ENCODE measurements at regions not wholly inside any gene's neighbourhood (a gene's known extent, or its start where the extent isn't known, plus 50 kb on each side); places are given as distances from the start of the nearest gene placed in this dataset.

- Histone ChIP-seq H3K4me2 (peak overlapping the region; percentile 70; the same call in 1 of the 3 replicates), H3K4me1 (peaks cover 21% of the 10 kb centered on the region), H3K27ac (peak overlapping the region in 1 of 2 experiments; percentile 69; a peak in 3 of 6 replicates), H3K9me3 (no peaks in the 10 kb centered on the region), H3K4me3 (no peak overlapping the region)
- 32% methylated on average over 4 of the region's 4 CpGs for WGBS (ENCODE audit: missing lambda C conversion rate)
- FAIRE-seq (no peak), ATAC-seq (peak; percentile 32 to 66; a peak in 3 of 6 replicates), DNase-seq (ENCODE audit: low read depth in 1 of 2, low spot score in 1 of 2) (peak in 1 of 2 experiments; percentile 33)
- ChIA-PET CTCF (interaction anchor here (0.6 to 3.6 kb wide), 7 partner anchors 24 to 1003 kb away, joined by 3 to 28 read pairs (median 5); no protein-coding TSS in a partner anchor), POLR2A (interaction anchor here (1.2 to 1.3 kb wide), 2 partner anchors 22 to 77 kb away, joined by 3 to 6 read pairs; no protein-coding TSS in a partner anchor)
- TF ChIP-seq MAFK (IDR thresholded peaks at IDR 0.05; ENCODE audit: partially characterized antibody) (no peak), MAX (IDR thresholded peaks at IDR 0.05) (no peak), BHLHE40 (IDR thresholded peaks at IDR 0.05; ENCODE audit: low read depth, low read length) (no peak), ELK1 (IDR thresholded peaks at IDR 0.05; ENCODE audit: low read depth, low read length) (no peak), FOSB (CRISPR knock-in tag; IDR thresholded peaks at IDR 0.05) (no peak), POLR2AphosphoS2 (conservative IDR thresholded peaks at IDR 0.05; ENCODE audit: low read length) (no peak), GATA3 (IDR thresholded peaks at IDR 0.05; ENCODE audit: borderline replicate concordance) (no peak), ZC3H11A (IDR thresholded peaks at IDR 0.05) (no peak), CBX8 (IDR thresholded peaks at IDR 0.05) (no peak), RAD21 (conservative IDR thresholded peaks at IDR 0.05 in 1 of 2, IDR thresholded peaks at IDR 0.05 in 1 of 2) (no peak), JUNB (IDR thresholded peaks at IDR 0.05) (no peak), EHMT2 (IDR thresholded peaks at IDR 0.05; ENCODE audit: low read depth) (no peak)
Observed at GRCh38 chr2:176561706-176562105, 292.5 kb downstream of the MTX2 start.

- POLR2A ChIA-PET: interaction anchor here (1.2 to 1.3 kb wide), 2 partner anchors 21 to 76 kb away, joined by 3 to 6 read pairs; no protein-coding TSS in a partner anchor
- FAIRE-seq (no peak), ATAC-seq (peak; percentile 57 to 83), DNase-seq (ENCODE audit: low read depth in 1 of 2, low spot score in 1 of 2) (peak in 1 of 2 experiments; percentile 75)
- H3K9me3 ChIP-seq: no peaks in the 10 kb centered on the region
- 9% methylated on average over 4 of the region's 4 CpGs for WGBS (ENCODE audit: missing lambda C conversion rate)
- no peak overlapping the region for H3K4me3 ChIP-seq
- H3K4me1 ChIP-seq: peaks cover 25% of the 10 kb centered on the region
- peak overlapping the region; percentile 70 for H3K4me2 ChIP-seq
- H3K27ac ChIP-seq: peak overlapping the region; percentile 32 to 69; a peak in 5 of 6 replicates
- CTCF ChIA-PET: interaction anchor here (0.6 to 1.3 kb wide), 4 partner anchors 23 to 1003 kb away, joined by 3 to 5 read pairs (median 4); no protein-coding TSS in a partner anchor
- TF ChIP-seq CEBPB (IDR thresholded peaks at IDR 0.05) (peak in 1 of 2 experiments; percentile 50; a peak in 1 of 4 replicates), REST (IDR thresholded peaks at IDR 0.05) (no peak)
Observed at GRCh38 chr2:176562359-176563078, 293.3 kb downstream of the MTX2 start.

- no peaks in the 10 kb centered on the region for H3K9me3 ChIP-seq
- ChIA-PET CTCF (interaction anchor here (0.5 to 4.7 kb wide), 3 partner anchors 11 to 251 kb away, joined by 4 to 26 read pairs (median 5); no protein-coding TSS in a partner anchor), POLR2A (no interaction called here)
- H3K27ac ChIP-seq: no peak overlapping the region
- H3K4me1 ChIP-seq: peaks cover 25% of the 10 kb centered on the region
- no peak overlapping the region for H3K4me2 ChIP-seq
- H3K4me3 ChIP-seq: no peak overlapping the region
- FAIRE-seq: no peak
- DNase-seq (ENCODE audit: low read depth in 1 of 2, low spot score in 1 of 2): no peak
- 80% methylated on average over 17 of the region's 18 CpGs for WGBS (ENCODE audit: missing lambda C conversion rate)
- no peak for ATAC-seq
- no peak for TF ChIP-seq CHD2 (IDR thresholded peaks at IDR 0.05; ENCODE audit: low read length, partially characterized antibody)
- no peak for TF ChIP-seq ZNF302 (CRISPR knock-in tag; IDR thresholded peaks at IDR 0.05)
- no peak for TF ChIP-seq USF2 (IDR thresholded peaks at IDR 0.05)
- TF ChIP-seq NR3C1 (IDR thresholded peaks at IDR 0.05): no peak
- TF ChIP-seq PHF8 (IDR thresholded peaks at IDR 0.05; ENCODE audit: borderline replicate concordance, low read depth): no peak
- no peak for TF ChIP-seq EHMT2 (IDR thresholded peaks at IDR 0.05; ENCODE audit: low read depth)
- no peak for TF ChIP-seq RARB (CRISPR knock-in tag; IDR thresholded peaks at IDR 0.05)
- no peak for TF ChIP-seq RFX5 (IDR thresholded peaks at IDR 0.05)
- no peak for TF ChIP-seq FOSL2 (IDR thresholded peaks at IDR 0.05)
- TF ChIP-seq FOSL2 (CRISPR knock-in tag; IDR thresholded peaks at IDR 0.05): no peak
- TF ChIP-seq HOXB5 (CRISPR knock-in tag; IDR thresholded peaks at IDR 0.05): no peak
- TF ChIP-seq JUNB (IDR thresholded peaks at IDR 0.05): no peak
- TF ChIP-seq TP53 (CRISPR knock-in tag; IDR thresholded peaks at IDR 0.05): no peak
- no peak for TF ChIP-seq SMC3 (IDR thresholded peaks at IDR 0.05)
- TF ChIP-seq CHD4 (IDR thresholded peaks at IDR 0.05; ENCODE audit: borderline replicate concordance): no peak
- no peak for TF ChIP-seq CBX2 (IDR thresholded peaks at IDR 0.05; ENCODE audit: borderline replicate concordance, low read depth)
- TF ChIP-seq MAFK (IDR thresholded peaks at IDR 0.05; ENCODE audit: partially characterized antibody): no peak
Observed at GRCh38 chr2:176565641-176566323, 296.5 kb downstream of the MTX2 start.

All from A549 (cell line).